DOHH2 (cell line): ENCODE measurements at regions not wholly inside any gene's neighbourhood (a gene's known extent, or its start where the extent isn't known, plus 50 kb on each side); places are given as distances from the start of the nearest gene placed in this dataset.

Source experiments
- EZH2phosphoT487 ChIP-seq: fragments of 200-600 bp; sonication (generic); IDR thresholded peaks from 2 replicates; pipeline ENCODE4 v1.6.1; 2017; ENCODE audit warnings: borderline replicate concordance, mild to moderate bottlenecking, antibody characterized with exemption, low read length, moderate library complexity, mixed read lengths
- TF ChIP-seq, protein P1 (sequence below): fragments of 200-600 bp; sonication (generic); IDR thresholded peaks from one replicate; pipeline ENCODE4 v1.5.1; 2014; ENCODE audit warnings: antibody characterized with exemption, mild to moderate bottlenecking, low read depth, low read length; ENCODE audit not compliant: poor library complexity, severe bottlenecking

DNA sequence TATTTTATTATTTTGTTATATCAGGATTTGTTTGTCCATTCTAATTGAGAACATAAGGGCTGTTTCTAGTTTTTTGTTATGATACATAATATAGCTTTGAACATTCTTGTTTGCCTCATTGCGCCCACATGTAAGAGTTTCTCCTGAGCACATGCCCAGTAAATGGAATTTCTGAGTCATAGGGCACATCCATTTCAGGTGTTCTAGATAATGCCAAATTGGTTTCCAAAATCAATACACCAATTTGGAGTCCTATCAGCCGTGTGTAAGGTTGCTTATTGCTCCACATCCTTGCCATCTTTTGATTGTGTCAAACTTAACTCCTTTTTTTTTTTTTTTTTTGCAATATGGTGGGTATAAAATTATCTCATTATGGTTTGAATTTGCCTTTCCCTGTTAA, 97.9 kb upstream of the RESF1 start:
- TF ChIP-seq, protein P1, sequence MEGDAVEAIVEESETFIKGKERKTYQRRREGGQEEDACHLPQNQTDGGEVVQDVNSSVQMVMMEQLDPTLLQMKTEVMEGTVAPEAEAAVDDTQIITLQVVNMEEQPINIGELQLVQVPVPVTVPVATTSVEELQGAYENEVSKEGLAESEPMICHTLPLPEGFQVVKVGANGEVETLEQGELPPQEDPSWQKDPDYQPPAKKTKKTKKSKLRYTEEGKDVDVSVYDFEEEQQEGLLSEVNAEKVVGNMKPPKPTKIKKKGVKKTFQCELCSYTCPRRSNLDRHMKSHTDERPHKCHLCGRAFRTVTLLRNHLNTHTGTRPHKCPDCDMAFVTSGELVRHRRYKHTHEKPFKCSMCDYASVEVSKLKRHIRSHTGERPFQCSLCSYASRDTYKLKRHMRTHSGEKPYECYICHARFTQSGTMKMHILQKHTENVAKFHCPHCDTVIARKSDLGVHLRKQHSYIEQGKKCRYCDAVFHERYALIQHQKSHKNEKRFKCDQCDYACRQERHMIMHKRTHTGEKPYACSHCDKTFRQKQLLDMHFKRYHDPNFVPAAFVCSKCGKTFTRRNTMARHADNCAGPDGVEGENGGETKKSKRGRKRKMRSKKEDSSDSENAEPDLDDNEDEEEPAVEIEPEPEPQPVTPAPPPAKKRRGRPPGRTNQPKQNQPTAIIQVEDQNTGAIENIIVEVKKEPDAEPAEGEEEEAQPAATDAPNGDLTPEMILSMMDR, result no peak
- TF ChIP-seq EZH2phosphoT487, result no peak
